Right cardiac atrium (tissue), 5 donors: ENCODE measurements at regions not wholly inside any gene's neighbourhood (a gene's known extent, or its start where the extent isn't known, plus 50 kb on each side); places are given as distances from the start of the nearest gene placed in this dataset.

Experiments used
- ATAC-seq, 2 donors: fragments of 200-7000 bp; cut with Tn5 transposase; one replicate each; pipeline versions ENCODE4 v1.8.0 to v1.9.1; 2020; ENCODE audit warnings: moderate library complexity in 2 of 2, mild to moderate bottlenecking in 1 of 2
- DNase-seq, 3 donors: peaks; one replicate each; pipeline ENCODE4 v3.0.0-alpha.2; 2020
- H3K27ac ChIP-seq: one replicate; pipeline ENCODE4 v1.5.1; 2013; ENCODE audit warnings: mild to moderate bottlenecking, low read length, control low read depth, moderate library complexity
- H3K27me3 ChIP-seq: one replicate; pipeline ENCODE4 v1.6.1; 2013; ENCODE audit not compliant: control insufficient read depth, insufficient read depth
- H3K4me1 ChIP-seq: one replicate; pipeline ENCODE4 v1.6.1; 2013; ENCODE audit warnings: low read length; ENCODE audit not compliant: control insufficient read depth, insufficient read depth
- H3K4me3 ChIP-seq: one replicate; pipeline ENCODE4 v1.5.1; 2013; ENCODE audit warnings: low read length, control low read depth
- H3K9me3 ChIP-seq: one replicate; pipeline ENCODE4 v1.6.1; 2013; ENCODE audit warnings: low read length; ENCODE audit not compliant: control insufficient read depth
- WGBS: extraction: QIAGEN DNeasy Blood & Tissue Kit; methylation state at CpG from one replicate; pipeline ENCODE4 v1.1.7; 2013; 5-methylcytosine and 5-hydroxymethylcytosine counted together
- intact Hi-C, 4 donors: fragments of 100-400 bp; cut with DNase I; formaldehyde crosslinking; loops; one replicate each; pipeline versions ENCODE4 v1.11.0 to v1.14.0; 2022 to 2023
- donor health status: healthy with polysubstance abuse.
- donor health status: DM: no; HTN: yes; CAD: no.
- donor health status: DM: no; HTN: no; CAD: no.
- donor health status: DM: no; HTN: yes; CAD: no; lungs with severe emphysema.
- donor health status: DM: yes; HTN: yes; CAD: no.

GRCh38 chr3:1883534-1883933, 215.1 kb upstream of the CNTN4 start:
- 62% methylated on average over 1 of the region's 1 CpG for WGBS
- ATAC-seq (no peak), DNase-seq (no peak)
- Histone ChIP-seq H3K27ac (no peak overlapping the region), H3K4me1 (no peaks in the 10 kb centered on the region), H3K4me3 (no peak overlapping the region), H3K27me3 (no peaks in the 10 kb centered on the region), H3K9me3 (peaks cover under 1% of the 10 kb centered on the region)
- intact Hi-C loops: no loop called here

DNA sequence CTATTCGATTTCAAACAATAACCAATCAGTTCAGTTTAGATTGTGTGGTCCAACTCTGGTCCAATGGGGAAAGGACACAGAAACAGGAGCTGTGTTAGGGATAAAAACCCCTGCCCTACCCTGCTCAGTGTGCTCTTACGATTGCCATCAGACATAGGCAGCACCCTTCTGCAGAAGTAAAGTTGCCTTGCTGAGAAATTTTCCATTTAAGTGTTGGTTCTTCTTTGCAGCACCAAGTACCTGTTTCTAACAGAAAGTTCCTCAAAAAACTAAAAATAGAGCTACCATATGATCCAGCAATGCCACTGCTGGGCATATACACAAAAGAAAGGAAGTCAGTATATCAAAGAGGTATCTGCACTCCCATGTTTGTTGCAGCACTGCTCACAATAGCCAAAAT, 206.2 kb upstream of the CNTN4 start:
- Histone ChIP-seq H3K4me3 (no peak overlapping the region), H3K27ac (no peak overlapping the region), H3K27me3 (no peaks in the 10 kb centered on the region), H3K9me3 (peaks cover 3% of the 10 kb centered on the region), H3K4me1 (no peaks in the 10 kb centered on the region)
- intact Hi-C loops: no loop called here
- 67% methylated on average over 2 of the region's 2 CpGs for WGBS
- DNase-seq (no peak), ATAC-seq (no peak)

GRCh38 chr3:1902416-1902815, 196.2 kb upstream of the CNTN4 start:
- H3K4me3 ChIP-seq: no peak overlapping the region
- no peaks in the 10 kb centered on the region for H3K9me3 ChIP-seq
- no peaks in the 10 kb centered on the region for H3K4me1 ChIP-seq
- no peak overlapping the region for H3K27ac ChIP-seq
- WGBS: 83% methylated on average over 4 of the region's 4 CpGs
- DNase-seq: no peak
- no peak for ATAC-seq
- intact Hi-C loops: no loop called here
- H3K27me3 ChIP-seq: no peaks in the 10 kb centered on the region

DNA sequence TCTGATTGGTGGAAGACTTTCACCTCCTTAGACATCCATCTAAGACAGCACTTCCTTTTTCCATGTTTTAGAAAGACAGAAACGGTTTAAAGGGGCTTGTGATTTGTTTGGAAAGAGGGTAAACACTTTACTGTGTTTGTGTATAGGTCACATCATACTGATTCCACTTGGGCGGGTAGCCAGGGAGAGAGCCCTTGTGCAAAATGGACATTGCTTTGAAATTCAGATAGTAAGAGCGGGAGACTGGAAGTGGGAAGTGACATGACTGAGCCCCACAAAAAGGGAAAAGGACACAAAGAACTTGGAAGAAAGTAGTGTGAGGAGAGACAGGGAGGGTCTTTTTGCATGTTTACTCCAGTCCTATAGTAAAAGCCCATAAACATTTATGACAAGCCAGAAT, 195.6 kb upstream of the CNTN4 start:
- Histone ChIP-seq H3K9me3 (no peaks in the 10 kb centered on the region), H3K4me1 (no peaks in the 10 kb centered on the region), H3K4me3 (no peak overlapping the region), H3K27me3 (no peaks in the 10 kb centered on the region), H3K27ac (no peak overlapping the region)
- intact Hi-C loops: no loop called here
- ATAC-seq: no peak
- 70% methylated on average over 3 of the region's 3 CpGs for WGBS
- no peak for DNase-seq

- ATAC-seq (no peak), DNase-seq (no peak)
- no peaks in the 10 kb centered on the region for H3K9me3 ChIP-seq
- H3K4me3 ChIP-seq: no peak overlapping the region
- H3K27me3 ChIP-seq: no peaks in the 10 kb centered on the region
- intact Hi-C loops: no loop called here
- no peaks in the 10 kb centered on the region for H3K4me1 ChIP-seq
- WGBS: 53% methylated on average over 2 of the region's 2 CpGs
- no peak overlapping the region for H3K27ac ChIP-seq
Observed at GRCh38 chr3:1907911-1908310, 190.8 kb upstream of the CNTN4 start.

GRCh38 chr3:1908651-1909445, 189.8 kb upstream of the CNTN4 start:
- DNase-seq (no peak), ATAC-seq (no peak)
- Histone ChIP-seq H3K27me3 (no peaks in the 10 kb centered on the region), H3K27ac (no peak overlapping the region), H3K9me3 (no peaks in the 10 kb centered on the region), H3K4me3 (no peak overlapping the region), H3K4me1 (no peaks in the 10 kb centered on the region)
- intact Hi-C loops: no loop called here
- WGBS: 56% methylated on average over 2 of the region's 2 CpGs

GRCh38 chr3:1910322-1910721, 188.3 kb upstream of the CNTN4 start:
- intact Hi-C loops: no loop called here
- Histone ChIP-seq H3K9me3 (no peaks in the 10 kb centered on the region), H3K4me1 (no peaks in the 10 kb centered on the region), H3K4me3 (no peak overlapping the region), H3K27ac (no peak overlapping the region), H3K27me3 (no peaks in the 10 kb centered on the region)
- DNase-seq: no peak
- ATAC-seq: no peak
- WGBS: 65% methylated on average over 3 of the region's 3 CpGs

GRCh38 chr3:1929788-1930414, 168.8 kb upstream of the CNTN4 start:
- 78% methylated on average over 8 of the region's 8 CpGs for WGBS
- H3K4me3 ChIP-seq: no peak overlapping the region
- DNase-seq (no peak), ATAC-seq (no peak)
- no peaks in the 10 kb centered on the region for H3K4me1 ChIP-seq
- no peaks in the 10 kb centered on the region for H3K9me3 ChIP-seq
- H3K27ac ChIP-seq: no peak overlapping the region
- H3K27me3 ChIP-seq: no peaks in the 10 kb centered on the region
- intact Hi-C loops: no loop called here

- no peak overlapping the region for H3K27ac ChIP-seq
- no peak overlapping the region for H3K4me3 ChIP-seq
- H3K9me3 ChIP-seq: no peaks in the 10 kb centered on the region
- intact Hi-C loops: no loop called here
- no peak for DNase-seq
- no peaks in the 10 kb centered on the region for H3K27me3 ChIP-seq
- H3K4me1 ChIP-seq: no peaks in the 10 kb centered on the region
- 79% methylated on average over 4 of the region's 4 CpGs for WGBS
- ATAC-seq: no peak
Observed at GRCh38 chr3:1938975-1939374, 159.7 kb upstream of the CNTN4 start.

DNA sequence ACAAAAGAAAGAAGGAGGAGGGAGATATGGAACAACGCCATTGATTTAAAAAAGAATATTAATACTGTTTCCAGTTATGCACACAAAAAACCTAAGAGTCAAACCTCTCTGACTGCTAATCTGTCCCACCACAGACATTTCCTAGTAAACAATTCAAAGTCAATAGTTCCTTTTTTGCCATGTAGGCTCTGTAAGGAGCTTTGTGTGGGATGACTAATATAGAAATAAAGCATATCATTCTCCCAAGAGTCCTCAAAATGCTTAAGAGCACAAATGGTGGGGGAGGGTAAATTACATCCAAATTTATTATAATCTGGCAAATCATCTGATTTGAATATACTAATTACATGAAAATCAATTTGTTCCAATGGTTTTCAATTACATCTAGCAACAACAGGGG, 155.9 kb upstream of the CNTN4 start:
- 49% methylated on average over 1 of the region's 1 CpG for WGBS
- no peak overlapping the region for H3K27ac ChIP-seq
- H3K27me3 ChIP-seq: no peaks in the 10 kb centered on the region
- intact Hi-C loops: no loop called here
- no peaks in the 10 kb centered on the region for H3K9me3 ChIP-seq
- no peak for ATAC-seq
- H3K4me3 ChIP-seq: no peak overlapping the region
- no peak for DNase-seq
- no peaks in the 10 kb centered on the region for H3K4me1 ChIP-seq

- no peak for ATAC-seq
- 44% methylated on average over 6 of the region's 6 CpGs for WGBS
- no peak for DNase-seq
- Histone ChIP-seq H3K4me3 (no peak overlapping the region), H3K9me3 (no peaks in the 10 kb centered on the region), H3K27ac (no peak overlapping the region), H3K4me1 (no peaks in the 10 kb centered on the region), H3K27me3 (no peaks in the 10 kb centered on the region)
- intact Hi-C loops: no loop called here
Observed at GRCh38 chr3:1943395-1944118, 155.1 kb upstream of the CNTN4 start.
